ENCODE measurements at regions not wholly inside any gene's neighbourhood (a gene's known extent, or its start where the extent isn't known, plus 50 kb on each side); places are given as distances from the start of the nearest gene placed in this dataset.

GRCh38 chr2:234814374-234814773 is 137.4 kb upstream of the SH3BP4 start:
- Histone ChIP-seq H2AFZ (ENCODE audit: low read length) (no peak overlapping the region), H3K27me3 (ENCODE audit: insufficient read depth, low read length, poor library complexity, severe bottlenecking) (no peaks in the 10 kb centered on the region), H3K4me1 (ENCODE audit: insufficient read depth, low read length, poor library complexity, severe bottlenecking) (no peaks in the 10 kb centered on the region), H3K79me2 (ENCODE audit: insufficient read depth, low read length) (no peaks in the 10 kb centered on the region), H3K4me2 (ENCODE audit: low read depth, low read length, poor library complexity, severe bottlenecking) (no peak overlapping the region), H3K9me2 (replicated peaks; ENCODE audit: low read depth, low read length) (no peaks in the 10 kb centered on the region), H3K36me3 (ENCODE audit: insufficient read depth, low read length) (no peaks in the 10 kb centered on the region), H3K4me3 (ENCODE audit: low read length, poor library complexity, severe bottlenecking) (no peak overlapping the region), H3K9me3 (ENCODE audit: insufficient read depth, low read depth, low read length) (no peaks in the 10 kb centered on the region), H3K9ac (ENCODE audit: low read depth, low read length, poor library complexity, severe bottlenecking) (no peak overlapping the region), H4K20me1 (ENCODE audit: insufficient read depth, low read length, poor library complexity, severe bottlenecking) (no peaks in the 10 kb centered on the region), H3F3A (ENCODE audit: low read depth) (no peaks in the 10 kb centered on the region)
- TF ChIP-seq EZH2phosphoT487 (IDR thresholded peaks at IDR 0.05; ENCODE audit: borderline replicate concordance) = no peak
- TF ChIP-seq, protein P1, sequence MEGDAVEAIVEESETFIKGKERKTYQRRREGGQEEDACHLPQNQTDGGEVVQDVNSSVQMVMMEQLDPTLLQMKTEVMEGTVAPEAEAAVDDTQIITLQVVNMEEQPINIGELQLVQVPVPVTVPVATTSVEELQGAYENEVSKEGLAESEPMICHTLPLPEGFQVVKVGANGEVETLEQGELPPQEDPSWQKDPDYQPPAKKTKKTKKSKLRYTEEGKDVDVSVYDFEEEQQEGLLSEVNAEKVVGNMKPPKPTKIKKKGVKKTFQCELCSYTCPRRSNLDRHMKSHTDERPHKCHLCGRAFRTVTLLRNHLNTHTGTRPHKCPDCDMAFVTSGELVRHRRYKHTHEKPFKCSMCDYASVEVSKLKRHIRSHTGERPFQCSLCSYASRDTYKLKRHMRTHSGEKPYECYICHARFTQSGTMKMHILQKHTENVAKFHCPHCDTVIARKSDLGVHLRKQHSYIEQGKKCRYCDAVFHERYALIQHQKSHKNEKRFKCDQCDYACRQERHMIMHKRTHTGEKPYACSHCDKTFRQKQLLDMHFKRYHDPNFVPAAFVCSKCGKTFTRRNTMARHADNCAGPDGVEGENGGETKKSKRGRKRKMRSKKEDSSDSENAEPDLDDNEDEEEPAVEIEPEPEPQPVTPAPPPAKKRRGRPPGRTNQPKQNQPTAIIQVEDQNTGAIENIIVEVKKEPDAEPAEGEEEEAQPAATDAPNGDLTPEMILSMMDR (conservative IDR thresholded peaks at IDR 0.05; ENCODE audit: low read length) = no peak

DNA sequence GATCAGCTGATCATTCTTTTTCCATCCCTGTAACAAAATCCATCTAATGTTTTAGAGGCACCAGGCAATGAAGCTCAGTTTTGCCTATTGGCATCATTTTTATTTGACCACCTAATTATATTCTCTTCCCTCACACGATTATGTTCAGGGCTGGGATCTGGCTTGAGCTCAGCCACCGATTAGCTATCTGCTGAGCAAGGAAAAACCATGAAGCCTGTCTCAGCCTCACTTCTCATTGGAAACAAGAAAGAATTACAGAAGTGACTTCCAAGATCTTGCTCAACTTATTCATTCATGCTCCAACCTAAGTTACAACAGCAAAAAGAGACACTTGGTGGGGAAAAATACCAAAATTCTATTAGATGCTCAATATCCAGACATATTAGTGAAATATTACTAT is 139.0 kb upstream of the SH3BP4 start:
- no peaks in the 10 kb centered on the region for H4K20me1 ChIP-seq (ENCODE audit: insufficient read depth, low read length, poor library complexity, severe bottlenecking)
- H3K4me3 ChIP-seq (ENCODE audit: low read length, poor library complexity, severe bottlenecking) = no peak overlapping the region
- H3K9ac ChIP-seq (ENCODE audit: low read depth, low read length, poor library complexity, severe bottlenecking) = no peak overlapping the region
- no peaks in the 10 kb centered on the region for H3K79me2 ChIP-seq (ENCODE audit: insufficient read depth, low read length)
- H3K4me1 ChIP-seq (ENCODE audit: insufficient read depth, low read length, poor library complexity, severe bottlenecking) = no peaks in the 10 kb centered on the region
- H3K27me3 ChIP-seq (ENCODE audit: insufficient read depth, low read length, poor library complexity, severe bottlenecking) = no peaks in the 10 kb centered on the region
- H3K36me3 ChIP-seq (ENCODE audit: insufficient read depth, low read length) = no peaks in the 10 kb centered on the region
- no peaks in the 10 kb centered on the region for H3K9me2 ChIP-seq (replicated peaks; ENCODE audit: low read depth, low read length)
- H3F3A ChIP-seq (ENCODE audit: low read depth) = no peaks in the 10 kb centered on the region
- H3K4me2 ChIP-seq (ENCODE audit: low read depth, low read length, poor library complexity, severe bottlenecking) = no peak overlapping the region
- H2AFZ ChIP-seq (ENCODE audit: low read length) = no peak overlapping the region
- no peaks in the 10 kb centered on the region for H3K9me3 ChIP-seq (ENCODE audit: insufficient read depth, low read depth, low read length)
- TF ChIP-seq, protein P1 (conservative IDR thresholded peaks at IDR 0.05; ENCODE audit: low read length) = no peak
- TF ChIP-seq EZH2phosphoT487 (IDR thresholded peaks at IDR 0.05; ENCODE audit: borderline replicate concordance) = no peak

DNA sequence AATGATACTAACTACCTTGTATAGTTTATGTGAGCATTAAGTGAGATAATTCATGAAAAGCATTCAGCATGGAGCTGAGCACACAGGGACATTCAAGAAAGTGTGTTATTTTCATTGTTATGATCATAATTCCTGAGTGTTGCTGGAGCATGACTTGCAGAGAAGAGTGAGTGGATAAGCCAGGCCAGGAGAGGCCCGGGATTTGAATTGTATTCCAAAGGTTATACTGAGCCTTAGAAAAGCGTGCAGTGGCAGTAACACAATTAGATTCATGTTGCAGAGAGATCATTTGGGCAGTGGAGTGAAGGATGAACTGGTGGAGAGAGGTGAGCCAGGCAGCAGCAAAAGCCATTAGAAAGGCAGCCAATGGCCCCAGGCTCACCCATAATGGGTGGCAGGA is 142.9 kb upstream of the SH3BP4 start:
- Histone ChIP-seq H3K27me3 (ENCODE audit: insufficient read depth, low read length, poor library complexity, severe bottlenecking) (no peaks in the 10 kb centered on the region), H3K36me3 (ENCODE audit: insufficient read depth, low read length) (no peaks in the 10 kb centered on the region), H3K9me2 (replicated peaks; ENCODE audit: low read depth, low read length) (no peaks in the 10 kb centered on the region), H2AFZ (ENCODE audit: low read length) (no peak overlapping the region), H3K4me2 (ENCODE audit: low read depth, low read length, poor library complexity, severe bottlenecking) (no peak overlapping the region), H3K9me3 (ENCODE audit: insufficient read depth, low read depth, low read length) (no peaks in the 10 kb centered on the region), H3K4me1 (ENCODE audit: insufficient read depth, low read length, poor library complexity, severe bottlenecking) (no peaks in the 10 kb centered on the region), H3K79me2 (ENCODE audit: insufficient read depth, low read length) (no peaks in the 10 kb centered on the region), H3K4me3 (ENCODE audit: low read length, poor library complexity, severe bottlenecking) (no peak overlapping the region), H3F3A (ENCODE audit: low read depth) (no peaks in the 10 kb centered on the region), H4K20me1 (ENCODE audit: insufficient read depth, low read length, poor library complexity, severe bottlenecking) (no peaks in the 10 kb centered on the region), H3K9ac (ENCODE audit: low read depth, low read length, poor library complexity, severe bottlenecking) (no peak overlapping the region)
- TF ChIP-seq EZH2phosphoT487 (IDR thresholded peaks at IDR 0.05; ENCODE audit: borderline replicate concordance) = no peak
- TF ChIP-seq, protein P1 (conservative IDR thresholded peaks at IDR 0.05; ENCODE audit: low read length) = no peak

All from Loucy (cell line).